ENCODE measurements at regions not wholly inside any gene's neighbourhood (a gene's known extent, or its start where the extent isn't known, plus 50 kb on each side); places are given as distances from the start of the nearest gene placed in this dataset.

DNA sequence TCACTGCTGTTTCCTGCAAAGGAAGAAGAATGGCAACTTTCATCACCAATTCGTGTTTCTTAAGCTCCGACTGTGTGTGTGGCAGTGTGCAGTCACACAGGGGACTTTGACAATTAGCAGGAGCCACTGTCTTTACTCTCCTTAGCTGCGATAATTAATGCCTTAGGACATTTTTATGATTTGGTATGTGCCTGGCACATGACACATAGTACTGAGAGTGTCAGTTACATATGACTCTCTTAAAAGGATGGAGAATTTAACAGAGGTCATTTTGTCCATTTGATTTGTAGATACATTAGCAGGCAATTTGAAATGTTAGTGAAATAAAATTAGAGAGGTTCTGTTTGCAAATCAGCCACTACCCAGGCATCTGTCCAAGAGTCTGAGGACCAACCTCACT lies 128.9 kb upstream of the VEPH1 start:
- TF ChIP-seq TAF1 (IDR thresholded peaks at IDR 0.05; ENCODE audit: low read depth) = no peak
- TF ChIP-seq RAD21 (IDR thresholded peaks at IDR 0.05; ENCODE audit: low read depth) = no peak
- no peak for TF ChIP-seq EGR1 (IDR thresholded peaks at IDR 0.05)
- TF ChIP-seq, protein P1, sequence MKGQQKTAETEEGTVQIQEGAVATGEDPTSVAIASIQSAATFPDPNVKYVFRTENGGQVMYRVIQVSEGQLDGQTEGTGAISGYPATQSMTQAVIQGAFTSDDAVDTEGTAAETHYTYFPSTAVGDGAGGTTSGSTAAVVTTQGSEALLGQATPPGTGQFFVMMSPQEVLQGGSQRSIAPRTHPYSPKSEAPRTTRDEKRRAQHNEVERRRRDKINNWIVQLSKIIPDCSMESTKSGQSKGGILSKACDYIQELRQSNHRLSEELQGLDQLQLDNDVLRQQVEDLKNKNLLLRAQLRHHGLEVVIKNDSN (IDR thresholded peaks at IDR 0.05) = no peak
- no peak for TF ChIP-seq TEAD4 (IDR thresholded peaks at IDR 0.05)
- TF ChIP-seq, protein P2, sequence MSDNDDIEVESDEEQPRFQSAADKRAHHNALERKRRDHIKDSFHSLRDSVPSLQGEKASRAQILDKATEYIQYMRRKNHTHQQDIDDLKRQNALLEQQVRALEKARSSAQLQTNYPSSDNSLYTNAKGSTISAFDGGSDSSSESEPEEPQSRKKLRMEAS (IDR thresholded peaks at IDR 0.05) = no peak
- no peak for TF ChIP-seq TCF12 (IDR thresholded peaks at IDR 0.05; ENCODE audit: low read depth)
- TF ChIP-seq FOXM1 (IDR thresholded peaks at IDR 0.05; ENCODE audit: borderline replicate concordance, low read depth) = no peak
- TF ChIP-seq YY1 (IDR thresholded peaks at IDR 0.05; ENCODE audit: low read depth) = no peak
- TF ChIP-seq EP300 (IDR thresholded peaks at IDR 0.05; ENCODE audit: borderline replicate concordance) = no peak
- no peak for TF ChIP-seq NFIC (IDR thresholded peaks at IDR 0.05)
- TF ChIP-seq, protein P3, sequence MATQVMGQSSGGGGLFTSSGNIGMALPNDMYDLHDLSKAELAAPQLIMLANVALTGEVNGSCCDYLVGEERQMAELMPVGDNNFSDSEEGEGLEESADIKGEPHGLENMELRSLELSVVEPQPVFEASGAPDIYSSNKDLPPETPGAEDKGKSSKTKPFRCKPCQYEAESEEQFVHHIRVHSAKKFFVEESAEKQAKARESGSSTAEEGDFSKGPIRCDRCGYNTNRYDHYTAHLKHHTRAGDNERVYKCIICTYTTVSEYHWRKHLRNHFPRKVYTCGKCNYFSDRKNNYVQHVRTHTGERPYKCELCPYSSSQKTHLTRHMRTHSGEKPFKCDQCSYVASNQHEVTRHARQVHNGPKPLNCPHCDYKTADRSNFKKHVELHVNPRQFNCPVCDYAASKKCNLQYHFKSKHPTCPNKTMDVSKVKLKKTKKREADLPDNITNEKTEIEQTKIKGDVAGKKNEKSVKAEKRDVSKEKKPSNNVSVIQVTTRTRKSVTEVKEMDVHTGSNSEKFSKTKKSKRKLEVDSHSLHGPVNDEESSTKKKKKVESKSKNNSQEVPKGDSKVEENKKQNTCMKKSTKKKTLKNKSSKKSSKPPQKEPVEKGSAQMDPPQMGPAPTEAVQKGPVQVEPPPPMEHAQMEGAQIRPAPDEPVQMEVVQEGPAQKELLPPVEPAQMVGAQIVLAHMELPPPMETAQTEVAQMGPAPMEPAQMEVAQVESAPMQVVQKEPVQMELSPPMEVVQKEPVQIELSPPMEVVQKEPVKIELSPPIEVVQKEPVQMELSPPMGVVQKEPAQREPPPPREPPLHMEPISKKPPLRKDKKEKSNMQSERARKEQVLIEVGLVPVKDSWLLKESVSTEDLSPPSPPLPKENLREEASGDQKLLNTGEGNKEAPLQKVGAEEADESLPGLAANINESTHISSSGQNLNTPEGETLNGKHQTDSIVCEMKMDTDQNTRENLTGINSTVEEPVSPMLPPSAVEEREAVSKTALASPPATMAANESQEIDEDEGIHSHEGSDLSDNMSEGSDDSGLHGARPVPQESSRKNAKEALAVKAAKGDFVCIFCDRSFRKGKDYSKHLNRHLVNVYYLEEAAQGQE (IDR thresholded peaks at IDR 0.05; ENCODE audit: low read depth) = no peak
- no peak for TF ChIP-seq CREB1 (IDR thresholded peaks at IDR 0.05; ENCODE audit: low read depth)
- TF ChIP-seq ZBTB7A (IDR thresholded peaks at IDR 0.05; ENCODE audit: low read depth) = no peak
